ENCODE measurements at regions not wholly inside any gene's neighbourhood (a gene's known extent, or its start where the extent isn't known, plus 50 kb on each side); places are given as distances from the start of the nearest gene placed in this dataset.

GRCh38 chr2:192886636-192887035, 691.9 kb upstream of the TMEFF2 start:
- H3K27ac ChIP-seq (ENCODE audit: low read depth, low read length) = no peak overlapping the region
- POLR2A ChIA-PET (ENCODE audit: partially characterized antibody) = no interaction called here
- no peaks in the 10 kb centered on the region for H3K36me3 ChIP-seq (ENCODE audit: control insufficient read depth in 2 of 4, insufficient read depth in 4 of 4, low read length in 3 of 4)
- no peak overlapping the region for H3K18ac ChIP-seq (ENCODE audit: extremely low read depth, low read length)
- H3K79me1 ChIP-seq (ENCODE audit: low read depth, low read length) = no peaks in the 10 kb centered on the region
- H3K56ac ChIP-seq (replicated peaks; ENCODE audit: insufficient read length, low read depth, low read length) = no peak overlapping the region
- no peak overlapping the region for H2BK20ac ChIP-seq (ENCODE audit: low read length)
- no peak overlapping the region for H2BK15ac ChIP-seq (ENCODE audit: low read length)
- CTCF ChIA-PET (ENCODE audit: partially characterized antibody) = no interaction called here
- H3K14ac ChIP-seq (ENCODE audit: insufficient read length) = no peak overlapping the region
- no peak overlapping the region for H2AFZ ChIP-seq (ENCODE audit: low read length)
- H3K4ac ChIP-seq (replicated peaks; ENCODE audit: insufficient read length, low read depth, low read length) = no peak overlapping the region
- H4K91ac ChIP-seq (replicated peaks; ENCODE audit: insufficient read length, low read length) = no peak overlapping the region
- WGBS, 2 experiments (ENCODE audit: extremely low coverage in 1 of 2, insufficient coverage in 1 of 2, insufficient read length in 1 of 2, insufficient replicate concordance in 2 of 2, low coverage in 1 of 2, low lambda C conversion rate in 2 of 2, missing lambda C conversion rate in 1 of 2) = 100% methylated on average over 1 of the region's 1 CpG; no CpG with 5 or more reads in 1 of the 2 experiments
- no peaks in the 10 kb centered on the region; a peak in 1 of 7 replicates for H3K27me3 ChIP-seq (replicated peaks in 1 of 4; ENCODE audit: control insufficient read depth in 3 of 4, extremely low read depth in 1 of 4, insufficient read depth in 3 of 4, low read length in 3 of 4)
- H4K20me1 ChIP-seq (replicated peaks in 1 of 2; ENCODE audit: control insufficient read depth in 1 of 2, insufficient read depth in 2 of 2, low read length in 2 of 2) = no peaks in the 10 kb centered on the region
- H2AK5ac ChIP-seq (ENCODE audit: low read depth, low read length) = no peak overlapping the region
- H3K79me2 ChIP-seq (ENCODE audit: control insufficient read depth in 1 of 2, insufficient read depth in 2 of 2, low read length in 2 of 2) = no peaks in the 10 kb centered on the region
- no peak overlapping the region for H3K9ac ChIP-seq (replicated peaks in 1 of 4; ENCODE audit: extremely low read depth in 1 of 4, low read depth in 3 of 4, low read length in 3 of 4)
- H3K4me1 ChIP-seq (replicated peaks in 1 of 4; ENCODE audit: control insufficient read depth in 3 of 4, insufficient read depth in 4 of 4, low read length in 3 of 4) = no peaks in the 10 kb centered on the region
- H3K23ac ChIP-seq (ENCODE audit: insufficient read length) = no peak overlapping the region
- H2BK5ac ChIP-seq (ENCODE audit: low read depth, low read length) = no peak overlapping the region
- DNase-seq (ENCODE audit: low read depth in 1 of 2, low spot score in 2 of 2) = no peak
- H3K4me2 ChIP-seq (ENCODE audit: insufficient read depth in 1 of 2, low read depth in 2 of 2, low read length in 2 of 2) = no peak overlapping the region
- no peak overlapping the region for H3K4me3 ChIP-seq (ENCODE audit: extremely low read depth in 1 of 4, insufficient read depth in 2 of 4, low read depth in 3 of 4, low read length in 4 of 4)
- no peaks in the 10 kb centered on the region for H3K9me3 ChIP-seq (ENCODE audit: insufficient read depth in 2 of 2, low read depth in 1 of 2, low read length in 1 of 2)
- no peaks in the 10 kb centered on the region for H3K23me2 ChIP-seq (ENCODE audit: low read depth, low read length)
- H4K5ac ChIP-seq (ENCODE audit: insufficient read length, low read depth, low read length) = no peak overlapping the region
- no peak overlapping the region for H2BK120ac ChIP-seq (replicated peaks; ENCODE audit: low read depth, low read length)
- FAIRE-seq = no peak
- no peak overlapping the region for H4K8ac ChIP-seq (ENCODE audit: extremely low read depth, insufficient read depth, low read length)
- H2BK12ac ChIP-seq (ENCODE audit: low read depth, low read length) = no peak overlapping the region
- no peak for TF ChIP-seq MAX (IDR thresholded peaks at IDR 0.05)
- TF ChIP-seq FOSL1 (IDR thresholded peaks at IDR 0.05; ENCODE audit: insufficient read depth, low read depth, low read length) = no peak
- TF ChIP-seq POLR2A (IDR thresholded peaks at IDR 0.05; ENCODE audit: control extremely low read depth in 1 of 2, low read depth in 2 of 2, low read length in 2 of 2) = no peak
- TF ChIP-seq ATF2 (IDR thresholded peaks at IDR 0.05; ENCODE audit: low read length) = no peak
- TF ChIP-seq CBX5 (IDR thresholded peaks at IDR 0.05; ENCODE audit: low read depth, low read length) = no peak
- TF ChIP-seq SIN3A (conservative IDR thresholded peaks at IDR 0.05 in 1 of 2, IDR thresholded peaks at IDR 0.05 in 1 of 2; ENCODE audit: low read depth in 1 of 2, low read length in 2 of 2) = no peak
- TF ChIP-seq TCF12 (IDR thresholded peaks at IDR 0.05; ENCODE audit: low read depth, low read length) = no peak
- TF ChIP-seq TBP (IDR thresholded peaks at IDR 0.05; ENCODE audit: low read depth, low read length) = no peak
- TF ChIP-seq E2F6 (IDR thresholded peaks at IDR 0.05) = no peak
- no peak for TF ChIP-seq HDAC2 (IDR thresholded peaks at IDR 0.05; ENCODE audit: borderline replicate concordance in 1 of 2, low read depth in 2 of 2, low read length in 2 of 2)
- no peak for TF ChIP-seq EGR1 (IDR thresholded peaks at IDR 0.05; ENCODE audit: borderline replicate concordance, low read depth, low read length)
- TF ChIP-seq BCL11A (IDR thresholded peaks at IDR 0.05; ENCODE audit: low read depth in 2 of 2, low read length in 2 of 2) = no peak
